GM12872 (cell line): ENCODE measurements at regions not wholly inside any gene's neighbourhood (a gene's known extent, or its start where the extent isn't known, plus 50 kb on each side); places are given as distances from the start of the nearest gene placed in this dataset.

ENCODE experiments used
- CTCF ChIP-seq: IDR thresholded peaks from 3 replicates; pipeline ENCODE4 v1.5.1; 2011; ENCODE audit warnings: low read depth, mild to moderate bottlenecking, low read length, moderate library complexity; ENCODE audit not compliant: insufficient read depth

- no peak for TF ChIP-seq CTCF
Observed at GRCh38 chr12:90499795-90500194, 455.2 kb downstream of the CCER1 start.

- TF ChIP-seq CTCF: no peak
Observed at GRCh38 chr12:90497923-90498545, 456.9 kb downstream of the CCER1 start.

- TF ChIP-seq CTCF: no peak
Observed at GRCh38 chr12:90490355-90490754, 464.6 kb downstream of the CCER1 start.

GRCh38 chr12:90489141-90489540, 465.8 kb downstream of the CCER1 start:
- TF ChIP-seq CTCF: no peak

GRCh38 chr12:90485560-90485959, 469.4 kb downstream of the CCER1 start:
- no peak for TF ChIP-seq CTCF

GRCh38 chr12:90484094-90484493, 470.9 kb downstream of the CCER1 start:
- no peak for TF ChIP-seq CTCF

- no peak for TF ChIP-seq CTCF
Observed at GRCh38 chr12:90481748-90482147, 473.2 kb downstream of the CCER1 start.
